Loucy (cell line): ENCODE measurements at regions not wholly inside any gene's neighbourhood (a gene's known extent, or its start where the extent isn't known, plus 50 kb on each side); places are given as distances from the start of the nearest gene placed in this dataset.

Experiments used
- H2AFZ ChIP-seq: fragments of 200-600 bp; sonication (generic); 2 replicates; pipeline ENCODE4 v1.6.0; 2016; ENCODE audit warnings: antibody characterized with exemption, mild to moderate bottlenecking, low read length, moderate library complexity
- H3F3A ChIP-seq: fragments of 200-600 bp; 2 replicates; pipeline ENCODE4 v1.6.0; 2016; ENCODE audit warnings: antibody characterized with exemption, low read depth, mild to moderate bottlenecking
- H3K27me3 ChIP-seq: fragments of 200-600 bp; sonication (generic); 2 replicates; pipeline ENCODE4 v1.6.1; 2014; ENCODE audit warnings: low read length, mild to moderate bottlenecking; ENCODE audit not compliant: insufficient read depth, poor library complexity, severe bottlenecking
- H3K36me3 ChIP-seq: fragments of 200-600 bp; sonication (generic); 2 replicates; pipeline ENCODE4 v1.6.1; 2016; ENCODE audit warnings: low read length; ENCODE audit not compliant: insufficient read depth
- H3K4me1 ChIP-seq: fragments of 200-600 bp; sonication (generic); 2 replicates; pipeline ENCODE4 v1.5.1; 2014; ENCODE audit warnings: low read length, mild to moderate bottlenecking; ENCODE audit not compliant: insufficient read depth, poor library complexity, severe bottlenecking
- H3K4me2 ChIP-seq: fragments of 200-600 bp; sonication (generic); 2 replicates; pipeline ENCODE4 v1.6.0; 2014; ENCODE audit warnings: antibody characterized with exemption, low read length, low read depth, mild to moderate bottlenecking; ENCODE audit not compliant: poor library complexity, severe bottlenecking
- H3K4me3 ChIP-seq: fragments of 200-600 bp; sonication (generic); 2 replicates; pipeline ENCODE4 v1.5.1; 2014; ENCODE audit warnings: low read length, mild to moderate bottlenecking, mixed read lengths; ENCODE audit not compliant: poor library complexity, severe bottlenecking
- H3K79me2 ChIP-seq: fragments of 200-600 bp; sonication (generic); 2 replicates; pipeline ENCODE4 v1.6.1; 2014; ENCODE audit warnings: low read length; ENCODE audit not compliant: insufficient read depth
- H3K9ac ChIP-seq: fragments of 200-600 bp; sonication (generic); 2 replicates; pipeline ENCODE4 v1.6.0; 2014; ENCODE audit warnings: mild to moderate bottlenecking, low read depth, low read length, moderate library complexity; ENCODE audit not compliant: poor library complexity, severe bottlenecking
- H3K9me2 ChIP-seq: fragments of 200-600 bp; sonication (generic); replicated peaks from 2 replicates; pipeline ENCODE4 v1.6.1; 2016; ENCODE audit warnings: low read depth, low read length, mixed read lengths
- H3K9me3 ChIP-seq: fragments of 200-600 bp; sonication (generic); 2 replicates; pipeline ENCODE4 v1.6.1; 2014; ENCODE audit warnings: mild to moderate bottlenecking, antibody characterized with exemption, low read length, low read depth; ENCODE audit not compliant: insufficient read depth
- H4K20me1 ChIP-seq: fragments of 200-600 bp; sonication (generic); 2 replicates; pipeline ENCODE4 v1.6.0; 2014; ENCODE audit warnings: antibody characterized with exemption, low read length, mild to moderate bottlenecking; ENCODE audit not compliant: insufficient read depth, poor library complexity, severe bottlenecking
- CTCF ChIP-seq: fragments of 200-600 bp; sonication (generic); conservative IDR thresholded peaks from 2 replicates; pipeline ENCODE4 v1.5.1; 2014; ENCODE audit warnings: mild to moderate bottlenecking, antibody characterized with exemption, low read length
- EZH2phosphoT487 ChIP-seq: fragments of 200-600 bp; IDR thresholded peaks from 2 replicates; pipeline ENCODE4 v1.6.1; 2018; ENCODE audit warnings: antibody characterized with exemption, mild to moderate bottlenecking, moderate library complexity, borderline replicate concordance

GRCh38 chr2:20521682-20522189 lies 74.9 kb downstream of the RHOB start:
- no peaks in the 10 kb centered on the region for H3K27me3 ChIP-seq
- no peaks in the 10 kb centered on the region for H3K79me2 ChIP-seq
- no peaks in the 10 kb centered on the region for H3K9me3 ChIP-seq
- H3K4me3 ChIP-seq, result no peak overlapping the region
- no peak for TF ChIP-seq CTCF
- TF ChIP-seq EZH2phosphoT487, result no peak
- H3K4me2 ChIP-seq, result no peak overlapping the region
- H3K9ac ChIP-seq, result peak overlapping the region; percentile 32
- H3K4me1 ChIP-seq, result peaks cover 49% of the 10 kb centered on the region
- no peaks in the 10 kb centered on the region for H4K20me1 ChIP-seq
- H3K9me2 ChIP-seq, result no peaks in the 10 kb centered on the region
- H3F3A ChIP-seq, result peaks cover 3% of the 10 kb centered on the region; the same call in 1 of the 2 replicates
- H2AFZ ChIP-seq, result no peak overlapping the region
- H3K36me3 ChIP-seq, result no peaks in the 10 kb centered on the region

- TF ChIP-seq CTCF, result no peak
- no peak for TF ChIP-seq EZH2phosphoT487
- H3K9me2 ChIP-seq, result no peaks in the 10 kb centered on the region
- H3K79me2 ChIP-seq, result no peaks in the 10 kb centered on the region
- H3K9ac ChIP-seq, result peak overlapping the region; percentile 76
- no peak overlapping the region for H3K4me3 ChIP-seq
- H3F3A ChIP-seq, result peaks cover 3% of the 10 kb centered on the region; the same call in 1 of the 2 replicates
- H3K36me3 ChIP-seq, result no peaks in the 10 kb centered on the region
- H2AFZ ChIP-seq, result no peak overlapping the region
- H3K27me3 ChIP-seq, result no peaks in the 10 kb centered on the region
- no peak overlapping the region for H3K4me2 ChIP-seq
- peaks cover 64% of the 10 kb centered on the region for H3K4me1 ChIP-seq
- H3K9me3 ChIP-seq, result no peaks in the 10 kb centered on the region
- H4K20me1 ChIP-seq, result no peaks in the 10 kb centered on the region
Observed at GRCh38 chr2:20523073-20523798, 76.4 kb downstream of the RHOB start.

- H3K4me3 ChIP-seq, result peak overlapping the region; percentile 62
- H3K27me3 ChIP-seq, result no peaks in the 10 kb centered on the region
- H3K9ac ChIP-seq, result peak overlapping the region; percentile 76
- no peaks in the 10 kb centered on the region for H3K9me2 ChIP-seq
- H3K4me1 ChIP-seq, result peaks cover 70% of the 10 kb centered on the region
- H3K79me2 ChIP-seq, result no peaks in the 10 kb centered on the region
- no peaks in the 10 kb centered on the region for H4K20me1 ChIP-seq
- H2AFZ ChIP-seq, result no peak overlapping the region
- peaks cover 3% of the 10 kb centered on the region; the same call in 1 of the 2 replicates for H3F3A ChIP-seq
- no peak for TF ChIP-seq EZH2phosphoT487
- no peak for TF ChIP-seq CTCF
- H3K4me2 ChIP-seq, result peak overlapping the region; percentile 73
- H3K9me3 ChIP-seq, result no peaks in the 10 kb centered on the region
- no peaks in the 10 kb centered on the region for H3K36me3 ChIP-seq
Observed at GRCh38 chr2:20523799-20524187, 76.9 kb downstream of the RHOB start.
